Sciatic nerve (tissue), 2 donors: ENCODE measurements at regions not wholly inside any gene's neighbourhood (a gene's known extent, or its start where the extent isn't known, plus 50 kb on each side); places are given as distances from the start of the nearest gene placed in this dataset.
"Not testable (repeated sequence)": the region's sequence is repeated elsewhere in the genome, so short reads cannot be mapped to it uniquely, and the experiment has no call there.

Source experiments
- ATAC-seq: fragments of 200-7000 bp; cut with Tn5 transposase; one replicate; pipeline ENCODE4 v1.9.1; 2020; ENCODE audit warnings: mild to moderate bottlenecking, moderate library complexity
- DNase-seq: peaks from one replicate; pipeline ENCODE4 v3.0.0-alpha.2; 2020; ENCODE audit warnings: low spot score
- intact Hi-C: fragments of 100-400 bp; cut with DNase I; formaldehyde crosslinking; loops from one replicate; pipeline ENCODE4 v1.14.2; 2022
- donor health status: DM: no; HTN: no; CAD: no.
- donor health status: DM: no; HTN: no; CAD: no.

- intact Hi-C loops, result no loop called here
- no peak for ATAC-seq
- DNase-seq, result no peak
Measured at GRCh38 chr14:101616202-101616601, 54.9 kb downstream of the DIO3 start.

- ATAC-seq (no peak), DNase-seq (no peak)
Measured at GRCh38 chr14:101619484-101619883, 58.2 kb downstream of the DIO3 start.

DNA sequence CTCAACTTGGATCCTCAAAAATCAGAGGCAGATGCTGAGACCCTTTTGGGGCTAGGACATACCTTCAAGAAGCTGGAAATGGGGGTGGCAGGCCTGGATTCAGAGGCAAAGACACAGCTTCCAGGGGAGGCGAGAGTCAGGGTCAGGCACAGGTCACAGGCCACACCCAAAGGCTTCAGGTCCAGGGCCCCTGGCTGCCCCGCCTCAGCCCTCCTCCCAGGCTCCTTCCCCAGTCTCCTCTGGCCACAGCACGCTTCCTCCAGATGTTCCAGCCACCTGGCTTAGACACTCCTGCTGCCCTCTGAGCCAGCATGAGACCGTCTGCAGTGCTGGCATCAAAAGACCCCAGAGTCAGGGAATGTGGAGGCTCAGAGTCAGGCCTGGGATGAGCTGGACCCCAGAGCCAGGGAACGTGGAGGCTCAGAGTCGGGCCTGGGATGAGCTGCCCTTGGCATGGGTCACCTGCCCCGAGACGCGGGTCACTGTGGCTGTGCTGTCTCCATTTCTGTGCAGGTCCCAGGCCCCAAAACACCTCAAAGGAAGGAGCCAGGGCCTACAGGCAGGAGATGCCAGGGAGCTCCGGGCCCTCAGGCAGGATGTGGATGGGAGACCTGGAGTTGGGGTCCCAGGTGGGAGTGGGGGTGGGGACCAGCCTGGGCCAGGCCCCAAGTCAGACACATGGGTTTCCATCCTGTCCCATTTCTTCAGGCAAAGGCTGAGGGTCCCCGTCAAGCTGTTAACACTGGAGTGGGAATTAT is 58.9 kb downstream of the DIO3 start:
- intact Hi-C loops, result no loop called here
- ATAC-seq (no peak), DNase-seq (no peak)

More at GRCh38 chr14:101619484-101619883, 58.2 kb downstream of the DIO3 start:
- intact Hi-C loops, result no loop called here

DNA sequence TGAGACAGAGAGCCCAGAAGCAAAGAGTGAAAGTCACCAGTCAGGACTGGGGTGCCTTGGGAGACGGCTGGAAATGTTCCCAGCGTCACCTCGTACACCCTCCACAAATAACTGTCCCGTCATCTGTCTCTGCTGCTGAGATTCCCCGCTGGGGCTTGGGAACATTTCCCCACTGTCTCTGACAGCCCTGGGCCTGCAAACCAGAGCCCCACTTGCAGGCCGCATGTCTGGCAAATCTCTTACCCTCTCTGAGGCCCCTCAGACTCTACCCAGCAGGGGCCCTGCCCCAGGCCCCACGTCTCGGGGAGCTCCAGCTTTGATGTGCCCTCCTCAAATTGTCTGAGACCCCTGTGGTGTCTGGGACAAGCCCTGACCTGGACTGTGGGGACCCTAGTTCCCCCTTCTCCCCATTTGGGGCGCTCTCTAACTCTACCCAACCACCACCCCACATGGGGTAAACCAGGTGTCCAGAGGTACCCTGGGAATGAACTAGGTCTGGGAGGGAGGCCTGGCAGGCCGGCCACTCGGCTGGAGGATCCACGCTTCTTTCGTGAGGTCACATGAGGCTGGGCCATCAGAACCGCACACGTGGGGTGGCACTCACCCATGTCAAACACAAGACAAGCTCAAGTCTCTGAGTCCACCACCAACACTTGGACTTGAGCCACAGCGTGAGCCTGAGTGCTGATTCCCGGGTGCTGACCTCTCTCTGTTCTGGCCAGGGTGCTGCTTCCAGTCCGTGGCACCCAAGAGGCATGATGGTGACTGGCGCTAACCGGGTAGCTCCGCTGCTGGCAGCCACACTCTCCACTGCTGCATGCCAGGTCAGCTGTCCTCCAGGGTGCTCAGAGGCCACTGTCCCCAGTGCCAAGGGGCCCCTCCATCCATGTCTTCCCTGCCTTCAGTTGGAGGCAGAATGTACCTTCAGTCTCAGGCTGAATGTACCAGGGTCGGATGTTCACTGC is 59.8 kb downstream of the DIO3 start:
- DNase-seq (no peak), ATAC-seq (no peak)
- intact Hi-C loops, result no loop called here

DNA sequence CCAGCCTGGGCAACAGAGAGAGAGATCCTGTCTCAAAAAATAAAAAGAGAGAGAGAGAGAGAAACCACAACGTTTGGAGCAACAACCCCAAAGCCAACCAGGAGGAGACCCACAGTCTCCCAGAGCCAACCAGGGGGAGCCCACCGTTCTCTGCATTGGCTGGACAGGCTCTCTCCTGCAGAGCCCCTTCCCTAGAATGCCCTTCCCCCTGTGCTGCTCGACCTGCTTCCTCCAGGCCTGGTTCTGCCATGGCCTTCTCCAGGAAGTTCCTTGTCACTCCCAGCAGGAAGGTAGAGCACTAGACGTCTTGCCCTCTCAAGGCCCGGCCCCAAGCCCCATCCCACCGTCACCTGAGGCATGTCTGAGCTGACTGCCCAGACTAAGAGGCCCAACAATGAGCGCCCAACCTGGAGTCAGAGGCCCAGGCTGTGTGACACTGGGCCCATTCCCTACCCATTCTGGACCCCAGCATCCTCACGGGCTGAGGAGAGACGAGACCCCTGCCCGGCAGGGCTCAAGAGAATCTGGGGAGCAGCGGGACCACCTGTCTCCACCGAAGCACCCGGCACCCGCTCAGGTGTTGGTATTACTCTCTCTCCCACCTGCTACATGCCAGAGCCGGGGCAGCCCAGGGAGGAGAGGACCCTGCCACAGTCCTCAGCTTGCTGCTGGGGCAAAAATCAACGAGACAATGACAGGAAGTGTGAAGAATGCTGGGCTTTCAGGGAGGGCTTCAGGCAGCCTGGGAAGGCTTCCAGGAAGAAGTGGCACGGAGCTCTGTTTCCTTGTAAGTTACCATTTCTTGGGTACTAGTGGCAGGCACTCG is 61.2 kb downstream of the DIO3 start:
- no peak for ATAC-seq
- no peak for DNase-seq
- intact Hi-C loops, result no loop called here

- DNase-seq (no peak), ATAC-seq (no peak)
- intact Hi-C loops, result no loop called here
Measured at GRCh38 chr14:101623077-101623372, 61.7 kb downstream of the DIO3 start.

DNA sequence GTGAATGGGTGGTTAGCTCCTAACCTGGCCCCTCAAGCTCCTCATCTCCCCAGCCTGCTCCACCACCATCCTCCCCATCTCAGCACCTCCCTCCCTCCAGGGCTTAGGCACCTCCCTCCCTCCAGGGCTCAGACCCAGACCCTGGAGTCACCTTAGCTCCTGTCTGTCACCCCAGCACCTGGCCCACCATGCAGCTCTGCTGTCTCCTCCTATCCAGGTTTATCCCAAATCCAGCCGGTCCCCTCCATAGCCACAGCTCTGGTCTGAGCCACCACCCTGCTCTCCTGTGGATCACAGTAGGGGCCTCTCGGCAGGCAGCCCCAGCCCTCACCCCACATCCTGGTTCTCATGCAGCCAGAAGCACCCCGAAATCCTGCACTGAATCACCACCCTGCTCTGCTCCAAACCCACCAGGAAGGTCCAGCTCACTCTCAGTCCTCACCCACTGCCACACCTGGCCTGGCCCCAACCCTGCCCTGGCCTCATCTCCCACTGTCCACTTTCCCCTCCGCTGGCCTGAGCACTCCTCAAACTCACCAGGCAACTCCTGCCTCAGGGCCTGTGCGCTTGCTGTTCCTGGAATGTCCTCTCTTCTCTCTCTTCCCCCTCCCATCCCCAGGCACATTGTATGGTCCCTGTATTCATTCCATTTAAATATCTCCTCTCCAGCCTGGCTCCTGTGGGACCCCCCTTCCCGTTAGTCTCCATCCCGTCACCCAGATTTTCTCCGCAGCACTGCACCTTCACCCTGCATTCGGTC is 62.6 kb downstream of the DIO3 start:
- DNase-seq (no peak), ATAC-seq (no peak)
- intact Hi-C loops, result no loop called here

DNA sequence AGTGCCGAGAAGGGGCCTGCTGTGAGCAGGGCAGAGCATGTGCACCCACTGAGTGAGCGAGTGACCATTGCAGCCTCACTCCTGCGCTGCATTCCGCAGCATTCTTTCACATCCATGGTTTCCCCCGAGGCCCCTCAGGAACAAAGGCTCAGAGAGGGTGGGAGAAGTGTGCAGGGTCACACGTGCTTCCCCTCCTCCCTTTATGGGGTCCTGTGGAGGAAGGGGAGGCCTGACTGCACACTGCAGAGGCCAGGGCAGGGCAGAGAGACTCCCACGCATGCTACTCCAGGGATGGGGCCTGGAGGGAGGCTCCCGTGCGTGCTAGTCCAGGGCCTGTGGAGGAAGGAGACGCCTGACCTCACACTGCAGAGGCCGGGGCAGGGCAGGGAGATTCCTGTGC is 63.2 kb downstream of the DIO3 start:
- ATAC-seq, result no peak
- intact Hi-C loops, result no loop called here
- DNase-seq, result no peak

DNA sequence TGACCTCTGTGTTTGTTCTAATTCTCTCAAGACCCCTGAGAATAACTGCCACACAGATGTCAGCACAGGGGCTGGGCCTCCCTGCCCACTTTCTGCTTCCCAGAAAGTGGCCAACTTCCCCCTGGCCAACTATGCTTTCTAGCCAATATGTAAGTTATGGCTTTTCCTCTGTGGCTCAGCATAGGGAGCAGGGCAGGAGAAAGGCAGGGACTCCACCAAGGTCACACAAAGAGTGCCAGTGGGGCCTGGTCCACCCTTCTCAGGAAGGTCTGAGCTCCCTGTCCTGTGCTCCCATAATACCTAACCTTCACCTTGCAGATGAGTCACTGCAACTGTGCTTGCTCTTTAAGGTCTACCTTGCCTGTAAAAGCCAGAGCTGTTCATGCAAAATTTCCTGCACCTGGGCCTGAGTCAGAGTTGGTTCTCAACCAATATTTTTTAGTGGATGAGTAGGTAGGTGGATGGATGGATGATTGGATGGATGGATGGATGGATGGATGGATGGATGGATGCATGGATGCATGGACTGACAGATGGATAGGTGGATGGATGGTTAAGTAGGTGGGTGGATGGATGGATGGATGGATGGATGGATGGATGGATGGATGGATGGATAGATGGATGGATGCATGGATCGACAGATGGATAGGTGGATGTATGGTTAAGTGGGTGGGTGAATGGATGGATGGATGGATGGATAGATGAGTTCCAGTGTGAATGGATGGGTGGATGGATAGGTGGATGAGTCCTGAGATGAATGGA is 64.2 kb downstream of the DIO3 start:
- no peak for DNase-seq
- intact Hi-C loops, result no loop called here

DNA sequence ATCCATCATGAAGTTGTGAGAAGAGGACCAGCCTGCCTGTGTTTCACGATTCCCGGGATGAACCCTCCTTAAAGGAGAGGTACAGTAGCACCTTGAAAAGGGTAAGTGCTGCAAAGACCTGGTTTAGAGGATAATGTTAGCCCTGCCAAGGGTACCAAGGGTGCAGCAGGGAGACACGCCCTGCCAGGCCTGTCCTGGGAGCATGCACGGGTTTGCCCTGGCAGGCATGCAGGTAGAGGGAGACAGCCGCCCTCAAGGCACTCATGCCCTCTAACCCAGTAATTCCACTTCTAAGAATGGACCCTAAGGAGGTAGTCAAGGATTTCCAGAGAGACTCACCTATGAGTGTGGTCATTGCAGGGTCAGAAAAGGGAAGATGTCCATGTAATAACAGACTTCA is 65.0 kb downstream of the DIO3 start:
- DNase-seq, result no peak
- no peak for ATAC-seq
- intact Hi-C loops, result no loop called here

More for the DNA sequence above, 64.2 kb downstream of the DIO3 start:
- no peak for ATAC-seq

GRCh38 chr14:101627915-101628262 is 66.6 kb downstream of the DIO3 start:
- ATAC-seq (no peak), DNase-seq (no peak)
- intact Hi-C loops, result no loop called here

GRCh38 chr14:101628471-101628966 is 67.2 kb downstream of the DIO3 start:
- ATAC-seq, result peak; percentile 94
- DNase-seq, result peak; percentile 88
- intact Hi-C loops, result no loop called here

DNA sequence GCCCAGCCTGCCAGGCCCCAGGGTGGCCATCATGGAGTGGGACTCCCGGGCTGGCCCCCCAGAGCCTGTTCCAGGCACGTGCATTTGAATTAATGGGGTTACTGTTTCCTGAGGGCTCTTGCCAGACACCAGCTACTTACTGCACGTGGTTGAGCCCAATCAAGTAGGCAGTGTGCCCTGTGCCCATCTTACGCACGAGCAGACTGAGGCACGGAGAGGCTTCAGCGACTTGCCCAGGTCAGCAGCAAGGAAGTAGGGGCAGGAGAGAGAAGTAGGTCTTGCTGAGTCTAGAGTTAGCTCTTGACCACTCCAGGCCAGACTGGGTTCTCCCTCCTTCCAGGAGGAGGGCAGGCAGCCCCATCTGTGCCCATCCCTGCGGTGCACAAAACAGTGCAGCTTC is 67.7 kb downstream of the DIO3 start:
- intact Hi-C loops, result no loop called here
- DNase-seq, result no peak
- no peak for ATAC-seq

GRCh38 chr14:101630056-101630965 is 69.0 kb downstream of the DIO3 start:
- ATAC-seq (no peak), DNase-seq (no peak)

GRCh38 chr14:101631199-101631598 is 69.9 kb downstream of the DIO3 start:
- intact Hi-C loops, result loop anchor here (10.0 kb wide), 2 partner anchors 966 to 1236 kb away; no protein-coding TSS in a partner anchor
- DNase-seq (no peak), ATAC-seq (no peak)

More at GRCh38 chr14:101630056-101630965, 69.0 kb downstream of the DIO3 start:
- intact Hi-C loops, result loop anchor here (10.0 kb wide), 2 partner anchors 966 to 1236 kb away; no protein-coding TSS in a partner anchor

DNA sequence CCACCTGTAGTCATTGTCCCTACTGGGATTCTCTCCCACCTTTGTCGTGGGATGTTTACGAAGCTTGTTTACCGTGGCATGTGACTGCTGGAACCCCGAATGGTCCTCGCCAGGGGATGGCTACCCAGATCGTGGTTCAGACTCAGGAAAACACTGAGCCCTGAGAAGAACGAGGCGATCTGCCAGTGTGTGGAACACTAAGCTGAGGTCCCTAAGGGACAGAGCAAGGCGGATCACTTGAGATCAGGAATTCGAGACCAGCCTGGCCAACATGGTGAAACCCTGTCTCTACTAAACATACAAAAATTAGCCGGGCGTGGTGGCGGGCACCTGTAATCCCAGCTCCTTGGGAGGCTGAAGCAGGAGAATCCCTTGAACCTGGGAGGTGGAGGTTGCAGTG is 70.7 kb downstream of the DIO3 start:
- intact Hi-C loops, result loop anchor here (10.0 kb wide), 2 partner anchors 967 to 1237 kb away; no protein-coding TSS in a partner anchor
- not testable (repeated sequence) for DNase-seq, ATAC-seq

GRCh38 chr14:101632520-101632919 is 71.2 kb downstream of the DIO3 start:
- DNase-seq (no peak), ATAC-seq (no peak)
- intact Hi-C loops, result loop anchor here (10.0 kb wide), 2 partner anchors 968 to 1238 kb away; no protein-coding TSS in a partner anchor
